ENCODE measurements at regions not wholly inside any gene's neighbourhood (a gene's known extent, or its start where the extent isn't known, plus 50 kb on each side); places are given as distances from the start of the nearest gene placed in this dataset.
"Not testable (repeated sequence)": the region's sequence is repeated elsewhere in the genome, so short reads cannot be mapped to it uniquely, and the experiment has no call there.

DNA sequence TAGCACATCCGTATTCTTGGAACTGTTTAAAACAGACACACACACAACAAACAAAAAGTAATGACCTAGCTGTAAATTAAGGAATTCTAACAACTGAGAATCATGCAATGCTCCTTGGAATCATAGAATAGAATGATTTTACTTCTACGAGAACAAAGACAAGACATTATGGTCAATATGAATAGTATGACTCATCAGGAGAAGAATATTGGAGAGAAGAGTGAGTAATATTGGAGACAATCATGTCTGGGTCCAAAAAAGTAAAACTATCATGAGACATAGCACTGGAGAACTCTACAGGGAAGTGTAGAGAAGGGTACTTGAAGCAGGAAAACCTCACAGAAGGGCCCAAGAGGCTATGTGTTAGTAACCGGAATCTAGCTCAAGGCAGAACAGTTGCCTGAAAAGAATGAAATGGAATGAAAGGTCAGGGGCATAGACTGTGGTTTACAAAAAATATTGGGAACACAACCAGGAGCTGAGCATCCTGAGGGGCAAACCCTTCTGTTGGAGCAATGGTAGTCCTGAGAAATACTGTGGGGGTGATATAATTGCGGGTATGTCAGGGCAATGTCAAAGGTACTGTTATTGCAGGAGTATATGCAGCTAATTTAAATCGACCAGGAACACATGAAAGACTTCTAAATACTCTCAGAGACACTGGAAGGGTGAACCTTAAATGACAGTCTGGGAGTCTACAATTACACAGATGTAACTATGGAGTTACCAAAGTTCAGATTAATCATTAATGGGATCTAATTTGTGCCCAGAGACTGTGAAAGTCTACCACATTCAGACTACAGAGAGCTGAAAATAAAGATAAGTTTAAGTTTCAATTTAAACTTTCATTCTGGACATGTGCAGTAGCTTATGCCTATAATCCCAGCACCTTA, 201.2 kb downstream of the BCHE start:
- DNase-seq (ENCODE audit: low read depth in 3 of 3, low spot score in 2 of 3), result no peak

DNA sequence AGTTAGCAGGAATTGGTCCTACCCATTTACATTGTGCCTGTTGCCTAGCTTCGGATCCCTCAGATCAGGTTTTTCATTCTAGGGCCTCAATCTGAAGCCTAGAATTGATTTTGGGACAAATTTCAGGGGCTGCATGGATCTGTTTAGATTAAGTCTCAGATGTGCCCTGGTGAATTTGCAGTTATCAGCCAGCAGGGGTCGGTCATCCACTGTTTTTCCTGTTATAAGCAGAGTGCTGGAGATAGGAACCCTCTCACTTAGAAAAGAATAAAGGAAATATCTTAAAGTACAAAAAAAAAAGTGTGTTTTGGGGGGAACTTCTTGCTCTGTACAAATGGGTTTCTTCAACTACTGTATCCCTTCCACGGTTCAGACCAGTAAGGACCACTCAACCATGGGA, 212.5 kb downstream of the BCHE start:
- DNase-seq (ENCODE audit: low read depth in 3 of 3, low spot score in 2 of 3), result no peak

DNA sequence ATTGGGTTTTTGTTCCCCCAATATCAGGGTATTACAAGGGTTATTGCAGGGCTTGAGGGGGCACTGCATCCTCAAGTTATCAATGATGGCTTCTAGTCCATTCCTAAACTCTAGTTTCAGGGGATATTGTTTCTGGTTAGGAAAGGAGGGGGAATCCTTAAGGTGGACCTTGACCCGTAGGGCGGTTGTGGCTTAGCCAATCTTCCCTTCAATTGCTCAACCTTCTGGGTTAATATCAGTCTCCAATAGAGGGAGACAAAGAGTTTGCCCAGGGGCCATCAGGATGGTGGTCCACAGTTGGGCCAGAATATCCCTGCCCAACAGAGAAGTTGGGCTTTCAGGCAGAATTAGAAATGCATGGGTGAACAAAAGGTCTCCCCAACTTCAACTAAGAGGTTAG, 214.9 kb downstream of the BCHE start:
- DNase-seq (ENCODE audit: low read depth in 3 of 3, low spot score in 2 of 3), result no peak

DNA sequence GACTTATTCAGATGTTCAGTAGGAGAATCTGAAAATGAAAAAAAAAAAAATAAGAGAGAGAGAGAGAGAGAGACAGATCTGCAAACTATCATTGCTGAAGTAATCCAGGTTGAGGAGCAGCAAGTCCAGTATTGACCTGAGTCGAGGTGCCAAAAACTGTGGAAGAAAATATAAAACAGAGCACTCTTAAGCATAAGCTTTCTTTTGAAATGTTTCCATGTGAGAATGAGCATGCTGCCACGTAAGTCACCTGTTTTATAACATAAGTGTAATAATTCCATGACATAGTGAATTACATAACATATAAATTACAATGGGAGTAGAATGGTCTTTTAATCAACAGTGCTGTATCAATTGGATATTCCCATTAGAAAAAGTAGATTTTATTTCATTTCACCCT, 218.2 kb downstream of the BCHE start:
- no peak for DNase-seq (ENCODE audit: low read depth in 3 of 3, low spot score in 2 of 3)

DNA sequence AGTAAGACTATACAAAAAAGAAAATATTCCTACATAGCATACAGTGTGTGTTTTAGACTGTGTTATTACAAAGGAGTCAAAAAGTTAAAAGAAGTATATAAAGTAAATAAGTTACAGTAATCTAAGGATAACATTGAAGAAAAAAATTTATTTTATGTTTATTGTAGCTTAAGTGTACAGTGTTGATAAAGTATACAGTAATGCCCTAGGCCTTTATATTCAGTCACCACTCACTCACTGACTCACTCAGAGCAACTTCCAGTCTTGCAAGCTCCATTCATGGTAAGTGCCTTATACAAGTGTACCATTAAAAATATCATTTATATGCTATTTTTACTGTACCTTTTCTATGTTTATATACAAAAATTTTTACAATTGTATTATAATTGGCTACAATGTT, 220.1 kb downstream of the BCHE start:
- no peak for DNase-seq (ENCODE audit: low read depth in 3 of 3, low spot score in 2 of 3)

DNA sequence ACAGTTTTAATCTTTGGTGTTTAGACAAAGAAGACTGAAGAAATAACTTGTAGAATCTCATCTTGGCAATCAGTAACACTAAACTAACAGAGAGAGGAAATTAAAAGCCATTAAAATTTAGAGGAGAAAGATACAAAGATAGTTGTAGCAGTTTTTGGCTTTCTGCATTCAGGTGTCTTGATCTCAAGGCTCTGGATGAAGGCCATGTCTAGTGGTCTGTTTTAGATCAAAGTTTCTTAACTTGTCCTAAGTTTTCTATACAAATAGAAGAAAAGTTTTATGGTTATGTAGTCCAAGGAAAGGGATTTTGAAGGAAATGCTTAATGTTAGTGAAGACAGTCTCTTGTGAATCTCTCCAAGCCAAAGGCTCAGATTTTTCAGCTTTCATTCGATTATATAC, 222.9 kb downstream of the BCHE start:
- no peak for DNase-seq (ENCODE audit: low read depth in 3 of 3, low spot score in 2 of 3)

DNA sequence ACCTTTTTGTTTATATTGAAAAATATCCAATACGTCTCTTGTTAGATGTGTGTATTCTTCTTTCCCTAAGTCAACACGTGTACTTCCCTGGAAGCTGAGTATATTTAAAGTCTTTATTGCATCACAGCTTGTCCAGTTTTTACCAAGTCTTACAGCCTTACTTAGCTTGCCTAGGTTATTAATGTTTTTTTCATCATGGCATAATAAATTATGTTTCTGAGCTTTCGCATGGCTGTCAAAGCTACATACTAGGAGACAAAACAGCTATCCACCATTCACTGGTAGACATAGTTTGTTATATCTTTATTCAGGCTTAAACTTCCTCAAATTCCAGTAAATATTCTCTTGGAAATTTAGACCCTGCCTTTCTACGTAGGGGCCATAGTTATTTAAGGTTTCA, 224.2 kb downstream of the BCHE start:
- DNase-seq (ENCODE audit: low read depth in 3 of 3, low spot score in 2 of 3), result no peak

DNA sequence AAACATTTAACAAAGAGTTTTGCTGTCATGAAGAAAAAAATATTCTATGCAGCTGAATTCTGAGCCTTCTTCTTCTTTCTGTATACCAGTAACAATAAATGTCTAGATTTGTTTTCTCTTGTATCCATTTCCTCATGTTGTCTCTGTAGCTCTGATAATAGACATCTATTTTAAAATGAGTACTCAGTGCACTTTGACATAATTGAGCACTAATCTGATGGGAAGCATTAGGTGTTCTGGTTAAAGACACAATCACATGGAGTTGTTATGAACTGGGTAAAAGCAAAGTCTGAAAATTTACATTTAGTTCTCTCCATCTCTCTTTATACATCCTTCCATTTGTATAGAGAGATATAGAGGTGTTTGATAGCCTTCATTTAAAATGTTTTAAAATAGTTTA, 230.0 kb downstream of the BCHE start:
- no peak for DNase-seq (ENCODE audit: low read depth in 3 of 3, low spot score in 2 of 3)

DNA sequence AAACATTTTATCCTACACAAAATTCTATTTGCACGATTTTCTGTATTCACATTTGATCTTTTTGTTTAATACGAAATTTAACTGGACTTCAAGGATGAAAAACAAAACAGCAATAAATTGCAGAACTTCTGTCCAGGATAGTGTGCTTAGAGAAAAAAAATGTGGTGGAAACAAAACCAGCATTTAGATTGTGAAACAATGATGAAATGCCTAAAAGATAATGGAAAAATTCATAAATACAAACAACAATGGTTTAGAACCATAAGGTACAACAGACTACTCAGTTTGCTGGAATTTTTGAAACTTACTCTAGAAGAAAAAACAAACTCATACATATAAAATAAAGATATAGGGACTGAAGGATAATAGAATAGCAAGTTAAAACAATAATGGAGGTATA, 234.0 kb downstream of the BCHE start:
- no peak for DNase-seq (ENCODE audit: low read depth in 3 of 3, low spot score in 2 of 3)

DNA sequence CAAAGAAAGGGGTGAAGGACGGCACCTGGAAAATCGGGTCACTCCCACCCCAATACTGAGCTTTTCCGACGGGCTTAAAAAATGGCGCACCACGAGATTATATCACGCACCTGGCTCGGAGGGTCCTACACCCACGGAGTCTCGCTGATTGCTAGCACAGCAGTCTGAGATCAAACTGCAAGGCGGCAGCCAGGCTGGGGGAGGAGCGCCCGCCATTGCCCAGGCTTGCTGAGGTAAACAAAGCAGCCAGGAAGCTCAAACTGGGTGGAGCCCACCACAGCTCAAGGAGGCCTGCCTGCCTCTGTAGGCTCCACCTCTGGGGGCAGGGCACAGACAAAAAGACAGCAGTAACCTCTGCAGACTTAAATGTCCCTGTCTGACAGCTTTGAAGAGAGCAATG, 264.7 kb downstream of the BCHE start:
- DNase-seq (ENCODE audit: low read depth in 3 of 3, low spot score in 2 of 3), result not testable (repeated sequence)

DNA sequence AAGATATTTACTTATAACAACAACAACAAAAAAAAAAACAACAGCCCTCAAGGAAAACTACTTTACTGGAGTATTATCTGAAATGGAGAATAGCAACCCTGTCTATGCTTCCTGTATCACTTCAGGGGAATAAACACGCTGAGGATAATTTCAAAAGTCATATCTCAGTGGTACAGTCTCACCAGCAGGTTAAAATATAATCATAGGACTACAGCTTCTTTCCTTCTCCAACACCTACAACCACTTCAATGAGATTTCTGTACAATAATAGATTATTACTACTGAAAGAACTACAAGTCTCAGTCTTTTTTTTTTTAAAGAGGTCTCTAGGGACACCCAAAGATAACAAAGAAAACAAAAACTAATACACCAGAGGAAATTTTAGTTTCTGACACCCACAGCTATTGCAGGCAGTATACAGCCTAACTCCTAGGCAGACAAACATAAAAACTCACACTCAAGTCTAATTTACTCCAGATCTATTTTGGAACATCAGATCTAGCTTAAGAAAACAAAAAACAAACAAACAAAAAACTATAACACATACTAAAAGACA, 268.2 kb downstream of the BCHE start:
- DNase-seq (ENCODE audit: low read depth in 3 of 3, low spot score in 2 of 3), result no peak

DNA sequence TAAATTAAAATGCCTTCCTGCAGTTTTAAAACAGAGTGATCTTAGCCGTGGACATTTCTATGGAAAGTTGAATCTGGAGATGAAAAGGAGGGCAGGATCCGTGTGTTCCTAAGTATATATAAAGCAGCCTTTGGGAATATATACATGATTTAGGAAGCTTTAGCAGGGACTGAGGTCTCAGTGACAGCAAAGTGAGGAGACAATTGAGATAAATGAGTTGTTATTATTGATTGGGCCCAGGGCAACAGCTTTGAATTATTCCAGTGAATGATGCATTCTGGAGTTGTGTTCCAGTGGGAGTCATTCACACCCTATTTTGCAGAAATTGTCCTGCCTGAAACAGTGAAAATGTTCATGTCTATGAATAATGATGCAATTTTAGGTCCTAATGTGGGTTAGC, 281.4 kb downstream of the BCHE start:
- DNase-seq (ENCODE audit: low read depth in 3 of 3, low spot score in 2 of 3), result no peak

DNA sequence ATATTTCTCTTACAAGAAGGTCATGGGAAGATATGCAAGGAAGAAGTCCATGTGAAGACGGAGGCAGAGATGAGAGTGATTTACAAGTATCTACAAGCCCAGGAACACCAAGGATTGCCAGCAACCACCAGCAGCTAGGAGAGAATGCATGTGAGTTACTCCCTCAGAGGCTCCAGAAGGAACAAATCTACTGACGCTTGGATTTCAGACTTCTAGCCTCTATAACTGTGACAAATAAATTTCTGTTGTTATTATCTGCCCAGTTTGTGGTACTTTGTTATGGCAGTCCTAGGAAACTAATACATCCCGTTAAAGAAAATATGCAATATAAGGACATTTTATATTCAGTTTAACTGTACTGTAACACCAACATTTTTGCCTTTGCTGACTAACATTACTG, 283.9 kb downstream of the BCHE start:
- no peak for DNase-seq (ENCODE audit: low read depth in 3 of 3, low spot score in 2 of 3)

DNA sequence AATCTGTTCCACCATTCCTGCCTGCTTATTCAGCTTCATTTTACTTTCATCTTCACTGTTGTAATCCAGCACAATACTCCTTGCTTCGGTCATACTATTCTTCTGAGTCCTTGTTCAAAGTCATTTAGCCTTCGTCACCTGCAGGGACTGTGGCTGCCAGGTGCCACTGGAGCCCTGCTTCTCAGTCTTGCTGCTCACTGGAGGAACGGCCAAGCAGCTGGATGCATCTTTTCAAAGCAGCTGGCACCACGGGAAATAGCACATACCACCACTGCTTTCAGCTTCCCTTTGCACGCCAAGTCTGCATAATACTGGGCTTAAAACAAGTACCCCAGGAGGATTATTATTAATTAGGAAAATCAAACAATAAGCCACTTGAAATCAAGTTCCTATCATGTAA, 287.6 kb downstream of the BCHE start:
- no peak for DNase-seq (ENCODE audit: low read depth in 3 of 3, low spot score in 2 of 3)

DNA sequence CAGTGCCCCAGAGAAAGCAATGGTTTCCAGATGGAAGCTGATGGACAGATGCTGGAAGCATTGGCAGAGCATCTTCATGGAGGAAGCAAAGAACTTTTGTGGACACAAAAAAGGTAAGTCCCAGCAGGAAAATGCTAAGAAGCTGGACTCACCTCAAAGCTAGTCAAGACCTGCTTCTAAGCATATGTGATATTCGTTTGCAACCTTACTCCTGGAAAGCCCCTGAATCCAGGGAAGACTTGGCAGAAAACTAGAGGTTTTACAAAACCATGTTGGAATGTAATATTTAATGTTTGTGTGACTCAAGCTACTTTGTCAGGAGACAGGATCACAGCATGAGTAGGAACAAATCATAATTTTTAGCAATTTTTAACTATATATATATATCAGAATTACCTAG, 288.2 kb downstream of the BCHE start:
- no peak for DNase-seq (ENCODE audit: low read depth in 3 of 3, low spot score in 2 of 3)

DNA sequence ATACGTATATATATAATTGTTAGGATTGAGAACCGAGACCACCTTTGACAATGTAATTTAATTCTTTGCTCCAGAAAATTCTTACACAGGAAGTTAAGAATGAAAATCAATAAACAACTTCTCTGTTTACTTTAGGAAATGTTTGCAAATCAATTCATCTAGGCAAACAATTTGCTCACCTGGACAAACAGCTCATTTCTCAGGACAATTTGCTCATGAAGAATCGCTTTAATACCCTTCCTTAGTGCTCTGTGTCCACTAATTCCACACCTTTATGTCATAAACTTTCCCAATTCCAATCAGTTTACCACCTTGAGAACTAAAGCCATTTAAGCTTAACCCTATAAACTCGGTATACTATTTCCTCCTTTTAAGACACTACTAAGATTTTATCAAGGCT, 292.2 kb downstream of the BCHE start:
- DNase-seq (ENCODE audit: low read depth in 3 of 3, low spot score in 2 of 3), result no peak

DNA sequence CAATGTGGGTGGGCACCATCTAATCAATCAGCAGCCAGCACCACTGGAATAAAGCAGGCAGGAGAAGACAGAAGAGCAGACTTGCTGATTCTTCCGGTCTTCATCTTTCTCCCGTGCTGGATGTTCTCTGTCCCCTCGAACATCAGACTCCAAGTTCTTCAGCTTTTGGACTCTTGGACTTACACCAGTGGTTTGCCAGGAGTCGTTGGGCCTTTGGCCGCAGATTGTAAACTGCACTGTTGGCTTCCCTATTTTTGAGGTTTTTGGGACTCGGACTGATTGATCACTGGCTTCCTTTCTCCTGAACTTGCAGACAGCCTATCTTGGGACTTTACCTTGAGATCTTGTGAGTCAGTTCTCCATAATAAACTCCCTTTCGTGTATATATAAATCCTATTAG, 292.8 kb downstream of the BCHE start:
- DNase-seq (ENCODE audit: low read depth in 3 of 3, low spot score in 2 of 3), result no peak

DNA sequence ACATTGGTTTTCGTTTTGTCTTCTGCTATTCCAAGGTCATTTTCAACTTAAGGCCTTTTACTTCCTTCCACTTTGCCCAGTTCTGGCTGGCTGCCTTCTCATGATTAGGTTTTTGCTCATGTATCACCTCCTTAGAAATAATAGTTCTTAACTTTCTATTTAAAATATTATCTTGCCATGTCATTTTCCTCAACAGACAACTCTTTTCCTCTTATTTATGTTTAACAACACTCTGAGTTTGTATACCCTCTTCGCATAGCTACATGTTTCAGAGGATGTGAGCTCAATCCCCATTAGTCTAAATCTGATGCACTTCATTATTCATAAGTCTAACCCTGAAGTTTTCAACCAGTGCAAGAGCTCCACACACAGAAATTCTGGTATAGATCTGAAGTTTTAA, 299.1 kb downstream of the BCHE start:
- DNase-seq (ENCODE audit: low read depth in 3 of 3, low spot score in 2 of 3), result no peak

DNA sequence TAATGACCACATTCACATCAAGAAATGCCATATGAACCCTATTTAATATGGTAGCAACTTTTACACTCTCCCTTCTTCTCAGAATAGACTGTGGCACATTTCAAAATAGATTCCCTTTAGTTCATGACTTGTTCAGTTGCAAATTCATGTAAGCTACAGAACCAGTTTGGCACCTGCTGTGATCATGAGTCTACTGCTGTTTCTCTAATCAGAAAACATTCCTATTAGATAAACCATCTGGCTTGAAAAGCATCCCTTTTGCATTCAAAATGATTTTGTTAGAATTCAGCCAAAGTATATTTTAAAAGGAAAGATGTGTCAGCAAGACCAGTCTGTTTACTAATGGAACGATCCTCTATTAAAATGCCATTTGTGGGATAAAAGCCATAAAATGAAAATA, 304.4 kb downstream of the BCHE start:
- no peak for DNase-seq (ENCODE audit: low read depth in 3 of 3, low spot score in 2 of 3)

DNA sequence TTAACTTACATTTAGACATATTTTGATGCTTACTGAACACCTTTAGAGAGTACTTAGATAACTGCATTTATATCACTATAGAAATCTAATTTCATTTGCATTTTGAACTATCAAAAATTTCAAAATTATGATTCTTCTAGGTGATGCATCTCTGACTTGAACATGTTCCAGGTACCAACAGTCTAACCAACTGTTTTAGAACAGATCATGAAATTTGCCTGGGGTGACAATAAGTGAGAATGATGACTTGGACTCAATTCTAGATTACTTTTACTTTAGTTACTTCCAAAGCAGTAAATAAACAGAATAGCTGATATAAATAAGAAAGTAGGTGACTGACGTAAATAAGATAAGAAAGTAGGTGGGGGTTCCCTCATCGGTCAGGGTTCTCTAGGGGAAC, 307.8 kb downstream of the BCHE start:
- DNase-seq (ENCODE audit: low read depth in 3 of 3, low spot score in 2 of 3), result no peak

DNA sequence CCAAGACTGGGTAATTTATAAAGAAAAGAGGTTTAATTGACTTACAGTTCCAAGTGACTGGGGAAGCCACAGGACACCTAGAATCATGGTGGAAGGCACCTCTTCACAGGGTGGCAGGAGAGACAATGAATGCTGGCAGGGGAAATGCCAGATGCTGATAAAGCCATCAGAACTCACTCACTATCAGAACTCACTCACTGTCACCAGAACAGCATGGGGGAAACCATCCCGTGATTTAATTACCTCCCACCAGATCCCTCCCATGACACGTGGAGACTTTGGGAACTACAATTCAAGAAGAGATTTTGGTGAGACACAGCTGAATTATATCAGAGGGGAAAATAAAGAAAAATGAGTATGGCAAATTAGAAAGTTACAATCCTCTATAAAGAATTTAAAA, 310.9 kb downstream of the BCHE start:
- DNase-seq (ENCODE audit: low read depth in 3 of 3, low spot score in 2 of 3), result no peak

DNA sequence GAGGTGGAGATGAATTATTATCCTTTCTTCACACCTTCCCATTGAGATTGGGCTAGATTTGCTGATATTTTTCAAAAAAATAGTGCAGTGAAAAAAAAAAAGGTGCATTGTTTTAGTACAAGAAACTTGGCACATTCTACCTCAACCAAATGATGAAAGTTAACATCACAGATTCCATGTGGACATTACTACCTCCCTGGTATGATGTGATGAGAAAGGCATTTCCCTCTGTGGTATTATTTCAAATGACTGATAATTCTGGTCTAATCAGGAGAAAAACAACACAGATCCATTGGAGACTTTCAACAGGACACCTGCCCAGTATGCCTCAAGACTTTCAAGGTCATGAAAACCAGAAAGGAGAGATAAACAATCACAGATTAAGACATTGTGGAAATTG, 313.4 kb downstream of the BCHE start:
- DNase-seq (ENCODE audit: low read depth in 3 of 3, low spot score in 2 of 3), result no peak

DNA sequence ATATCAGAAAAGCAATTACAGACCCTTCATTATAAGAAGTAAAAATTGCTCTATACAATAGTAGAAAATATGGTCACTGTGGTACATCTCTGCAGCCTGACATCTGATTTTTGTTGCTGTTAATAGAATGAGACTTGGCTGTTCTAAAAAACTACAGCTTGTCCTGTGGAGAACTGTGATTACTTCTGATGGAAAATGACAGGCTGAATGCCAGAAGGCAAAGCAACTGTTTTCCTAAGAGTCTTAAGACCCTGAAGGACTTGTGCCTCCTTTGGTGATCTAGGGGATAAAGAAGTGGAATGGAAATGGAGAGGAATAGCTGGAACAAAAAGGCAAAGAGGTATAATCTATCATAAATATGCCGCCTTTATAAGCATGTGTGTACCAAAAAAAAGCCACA, 314.8 kb downstream of the BCHE start:
- no peak for DNase-seq (ENCODE audit: low read depth in 3 of 3, low spot score in 2 of 3)

Data from right renal cortex interstitium (tissue), 3 donors.